ENCODE measurements at regions not wholly inside any gene's neighbourhood (a gene's known extent, or its start where the extent isn't known, plus 50 kb on each side); places are given as distances from the start of the nearest gene placed in this dataset.

DNA sequence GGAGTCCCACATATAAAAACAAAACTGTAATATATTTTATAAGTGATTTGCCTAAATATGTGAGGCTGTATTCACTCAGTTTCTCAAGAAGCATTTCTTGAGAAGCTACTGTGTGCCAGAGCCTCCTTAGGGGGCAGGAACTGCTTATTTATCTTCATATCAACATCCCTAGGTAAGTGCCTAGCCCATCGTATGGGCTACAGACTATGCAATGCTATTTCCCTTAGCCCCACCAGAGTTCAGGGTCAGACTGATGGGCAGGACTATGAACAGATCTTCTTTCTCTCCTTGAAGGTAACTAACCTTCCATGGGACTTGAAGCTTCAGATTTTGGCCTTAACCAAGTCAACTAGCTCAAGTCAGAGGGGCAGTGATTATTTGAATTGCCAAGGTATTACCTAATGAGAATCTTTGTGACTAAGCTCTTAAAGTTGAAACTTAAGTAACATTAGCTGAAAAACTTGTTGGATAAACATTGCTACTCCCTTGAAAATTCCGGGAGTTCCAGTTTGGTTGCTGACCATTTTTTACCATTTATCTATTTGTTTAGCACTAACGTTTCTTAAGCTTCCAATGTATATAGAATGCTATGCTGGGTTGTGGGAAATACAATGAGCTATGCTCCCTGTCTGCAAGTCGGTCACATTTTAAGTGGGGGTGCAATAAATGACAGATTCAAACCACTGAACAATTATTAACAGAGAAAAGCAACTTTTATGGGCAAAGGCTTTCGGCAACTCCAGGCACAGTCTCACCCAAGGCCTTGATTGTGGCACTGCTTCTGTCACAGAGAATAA lies 85.2 kb downstream of the GPR88 start:
- Histone ChIP-seq H3K4me3 (replicated peaks; ENCODE audit: low read depth, low read length) (no peak overlapping the region), H3K27me3 (replicated peaks; ENCODE audit: control insufficient read depth, insufficient read depth, low read length) (no peaks in the 10 kb centered on the region), H3K36me3 (ENCODE audit: control insufficient read depth, insufficient read depth, low read length) (no peaks in the 10 kb centered on the region)
- no peak for DNase-seq (ENCODE audit: extremely low read depth, insufficient read length)
- TF ChIP-seq, protein P1, sequence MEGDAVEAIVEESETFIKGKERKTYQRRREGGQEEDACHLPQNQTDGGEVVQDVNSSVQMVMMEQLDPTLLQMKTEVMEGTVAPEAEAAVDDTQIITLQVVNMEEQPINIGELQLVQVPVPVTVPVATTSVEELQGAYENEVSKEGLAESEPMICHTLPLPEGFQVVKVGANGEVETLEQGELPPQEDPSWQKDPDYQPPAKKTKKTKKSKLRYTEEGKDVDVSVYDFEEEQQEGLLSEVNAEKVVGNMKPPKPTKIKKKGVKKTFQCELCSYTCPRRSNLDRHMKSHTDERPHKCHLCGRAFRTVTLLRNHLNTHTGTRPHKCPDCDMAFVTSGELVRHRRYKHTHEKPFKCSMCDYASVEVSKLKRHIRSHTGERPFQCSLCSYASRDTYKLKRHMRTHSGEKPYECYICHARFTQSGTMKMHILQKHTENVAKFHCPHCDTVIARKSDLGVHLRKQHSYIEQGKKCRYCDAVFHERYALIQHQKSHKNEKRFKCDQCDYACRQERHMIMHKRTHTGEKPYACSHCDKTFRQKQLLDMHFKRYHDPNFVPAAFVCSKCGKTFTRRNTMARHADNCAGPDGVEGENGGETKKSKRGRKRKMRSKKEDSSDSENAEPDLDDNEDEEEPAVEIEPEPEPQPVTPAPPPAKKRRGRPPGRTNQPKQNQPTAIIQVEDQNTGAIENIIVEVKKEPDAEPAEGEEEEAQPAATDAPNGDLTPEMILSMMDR (IDR thresholded peaks at IDR 0.05; ENCODE audit: insufficient read depth, low read length, poor library complexity, severe bottlenecking): no peak

DNA sequence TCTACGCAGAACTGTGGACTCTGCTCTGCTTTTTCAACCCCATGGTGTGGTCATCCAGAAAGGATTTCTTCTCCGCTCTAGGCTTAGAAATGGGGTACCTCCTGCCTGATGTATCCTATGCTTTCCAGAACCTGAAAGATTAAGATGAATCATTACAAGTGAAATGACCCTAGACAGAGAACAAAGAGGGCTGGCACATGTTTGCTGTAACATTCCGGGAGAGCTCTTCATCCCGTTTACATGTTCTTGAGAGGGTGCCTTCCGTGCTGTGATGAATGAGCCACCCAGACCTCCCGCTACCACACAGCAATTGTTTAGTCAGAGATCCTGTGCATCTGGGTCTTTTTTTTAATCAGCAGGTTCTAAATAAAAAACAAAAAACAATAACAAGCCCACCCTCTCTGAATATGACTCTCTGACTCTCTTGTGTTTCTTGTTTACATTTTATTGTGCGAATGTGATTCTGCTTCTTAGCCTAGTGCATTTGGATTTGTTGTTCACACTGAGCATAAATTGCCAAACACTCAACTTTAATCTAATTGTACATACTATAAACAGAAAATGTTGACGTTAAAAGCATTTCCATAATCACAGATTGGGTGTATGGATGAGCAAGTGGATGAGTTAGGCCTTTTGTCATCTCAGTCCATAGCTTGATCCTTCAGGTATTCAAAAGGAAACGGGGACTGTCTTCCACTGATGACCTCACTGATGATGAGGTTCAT lies 87.1 kb downstream of the GPR88 start:
- no peaks in the 10 kb centered on the region for H3K36me3 ChIP-seq (ENCODE audit: control insufficient read depth, insufficient read depth, low read length)
- TF ChIP-seq, protein P1 (IDR thresholded peaks at IDR 0.05; ENCODE audit: insufficient read depth, low read length, poor library complexity, severe bottlenecking): no peak
- H3K4me3 ChIP-seq (replicated peaks; ENCODE audit: low read depth, low read length): no peak overlapping the region
- no peaks in the 10 kb centered on the region for H3K27me3 ChIP-seq (replicated peaks; ENCODE audit: control insufficient read depth, insufficient read depth, low read length)
- DNase-seq (ENCODE audit: extremely low read depth, insufficient read length): no peak

DNA sequence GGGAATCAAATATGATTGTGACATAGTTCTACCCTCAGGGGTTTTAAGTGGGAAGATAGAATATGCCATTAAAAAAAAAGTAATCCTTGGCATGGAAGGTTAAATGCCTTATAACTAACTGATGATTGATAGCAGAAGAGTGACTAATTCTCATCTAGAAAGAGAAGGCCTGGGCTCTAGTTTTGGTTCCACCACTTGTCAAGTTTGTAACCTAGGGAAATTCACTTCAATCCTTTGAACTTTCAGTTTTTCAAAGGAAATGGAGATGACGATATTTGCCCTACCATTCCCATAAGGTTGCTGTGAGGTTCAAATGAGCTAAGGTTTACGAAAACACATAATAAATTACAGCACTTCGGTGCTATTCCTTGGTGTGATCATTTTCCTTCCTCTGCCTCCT lies 88.5 kb downstream of the GPR88 start:
- TF ChIP-seq, protein P1 (IDR thresholded peaks at IDR 0.05; ENCODE audit: insufficient read depth, low read length, poor library complexity, severe bottlenecking): no peak
- H3K27me3 ChIP-seq (replicated peaks; ENCODE audit: control insufficient read depth, insufficient read depth, low read length): no peaks in the 10 kb centered on the region
- no peak for DNase-seq (ENCODE audit: extremely low read depth, insufficient read length)
- no peak overlapping the region for H3K4me3 ChIP-seq (replicated peaks; ENCODE audit: low read depth, low read length)
- H3K36me3 ChIP-seq (ENCODE audit: control insufficient read depth, insufficient read depth, low read length): no peaks in the 10 kb centered on the region

DNA sequence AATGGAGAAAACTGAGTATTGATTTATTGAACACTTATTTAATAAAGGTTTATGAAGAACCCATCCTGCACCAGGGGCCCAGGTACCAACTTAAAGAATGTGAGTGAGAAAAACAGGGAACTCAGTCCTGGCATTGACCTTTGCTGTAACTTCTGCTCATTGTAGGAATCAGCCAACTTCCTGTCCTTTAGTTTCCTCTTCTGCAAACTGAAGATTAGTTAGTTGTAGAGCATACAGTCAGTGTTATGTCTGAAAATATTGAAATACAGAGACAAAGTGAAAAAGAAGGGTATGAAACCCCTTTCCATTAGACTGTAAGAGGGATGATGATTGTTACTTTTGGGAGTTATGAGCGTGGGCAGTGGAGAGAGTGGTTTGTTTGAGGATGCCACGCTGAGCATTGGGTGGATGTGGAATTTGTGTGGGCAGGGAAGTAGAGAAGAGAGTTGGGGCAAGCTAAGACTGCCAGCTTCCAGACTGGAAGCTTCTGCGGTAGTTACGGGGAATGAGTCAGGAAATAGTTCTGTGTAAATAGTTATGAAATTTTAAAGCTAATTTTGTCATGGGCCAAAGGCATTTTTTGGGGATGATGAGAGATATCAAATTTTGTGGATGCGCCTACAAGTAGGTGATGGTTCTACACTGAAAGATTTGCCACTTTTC lies 89.2 kb downstream of the GPR88 start:
- no peaks in the 10 kb centered on the region for H3K27me3 ChIP-seq (replicated peaks; ENCODE audit: control insufficient read depth, insufficient read depth, low read length)
- H3K36me3 ChIP-seq (ENCODE audit: control insufficient read depth, insufficient read depth, low read length): no peaks in the 10 kb centered on the region
- TF ChIP-seq, protein P1 (IDR thresholded peaks at IDR 0.05; ENCODE audit: insufficient read depth, low read length, poor library complexity, severe bottlenecking): no peak
- H3K4me3 ChIP-seq (replicated peaks; ENCODE audit: low read depth, low read length): no peak overlapping the region
- no peak for DNase-seq (ENCODE audit: extremely low read depth, insufficient read length)

DNA sequence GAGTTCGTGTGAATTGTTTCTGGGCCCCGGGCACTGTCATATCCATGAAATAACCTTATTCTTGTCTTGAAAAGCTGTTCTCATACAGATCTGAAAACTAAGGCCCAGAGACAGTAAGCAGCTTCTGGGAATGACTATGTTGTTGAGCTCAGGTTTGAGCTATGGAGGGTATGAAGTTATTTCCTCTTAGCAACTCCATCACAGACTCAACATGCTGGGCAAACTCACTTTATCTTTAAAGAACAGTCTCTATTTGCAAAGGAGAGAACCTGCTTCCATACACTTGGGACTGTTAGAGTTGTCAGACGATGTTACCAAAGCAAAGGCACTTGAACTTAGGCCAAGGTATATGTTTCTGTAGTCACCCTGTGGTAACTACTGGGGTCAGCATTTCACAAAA lies 90.0 kb downstream of the GPR88 start:
- TF ChIP-seq, protein P1 (IDR thresholded peaks at IDR 0.05; ENCODE audit: insufficient read depth, low read length, poor library complexity, severe bottlenecking): no peak
- DNase-seq (ENCODE audit: extremely low read depth, insufficient read length): no peak
- no peaks in the 10 kb centered on the region for H3K27me3 ChIP-seq (replicated peaks; ENCODE audit: control insufficient read depth, insufficient read depth, low read length)
- no peak overlapping the region for H3K4me3 ChIP-seq (replicated peaks; ENCODE audit: low read depth, low read length)
- H3K36me3 ChIP-seq (ENCODE audit: control insufficient read depth, insufficient read depth, low read length): no peaks in the 10 kb centered on the region

Measured in GM06990 (cell line).